Right lung (tissue), 2 donors: ENCODE measurements at regions not wholly inside any gene's neighbourhood (a gene's known extent, or its start where the extent isn't known, plus 50 kb on each side); places are given as distances from the start of the nearest gene placed in this dataset.
"Not testable (repeated sequence)": the region's sequence is repeated elsewhere in the genome, so short reads cannot be mapped to it uniquely, and the experiment has no call there.

Experiments
- DNase-seq, 2 donors: peaks; one replicate each; pipeline ENCODE4 v3.0.0-alpha.2; 2013

- DNase-seq: not testable (repeated sequence)
These were observed 454.3 kb upstream of the SLITRK6 start for GRCh38 chr13:86253497-86253896.

- not testable (repeated sequence) for DNase-seq
These were observed 456.6 kb upstream of the SLITRK6 start for GRCh38 chr13:86255820-86256219.

GRCh38 chr13:86269511-86269910 lies 470.3 kb upstream of the SLITRK6 start:
- DNase-seq: no peak

GRCh38 chr13:86282442-86282841 lies 483.2 kb upstream of the SLITRK6 start:
- no peak for DNase-seq

GRCh38 chr13:86283031-86283430 lies 483.8 kb upstream of the SLITRK6 start:
- no peak for DNase-seq

- no peak for DNase-seq
These were observed 499.5 kb upstream of the SLITRK6 start for GRCh38 chr13:86298725-86299124.

GRCh38 chr13:86299128-86299527 lies 499.9 kb upstream of the SLITRK6 start:
- no peak for DNase-seq

GRCh38 chr13:86309881-86310280 lies 510.7 kb upstream of the SLITRK6 start:
- no peak for DNase-seq

- DNase-seq: no peak
These were observed 514.2 kb upstream of the SLITRK6 start for GRCh38 chr13:86313421-86313820.

- DNase-seq: no peak
These were observed 519.2 kb upstream of the SLITRK6 start for GRCh38 chr13:86318450-86318849.

GRCh38 chr13:86324191-86324590 lies 525.0 kb upstream of the SLITRK6 start:
- DNase-seq: no peak

- DNase-seq: no peak
These were observed 556.1 kb upstream of the SLITRK6 start for GRCh38 chr13:86355301-86355700.

GRCh38 chr13:86357106-86357505 lies 557.9 kb upstream of the SLITRK6 start:
- peak; percentile 16 to 19 for DNase-seq

- not testable (repeated sequence) for DNase-seq
These were observed 564.5 kb upstream of the SLITRK6 start for GRCh38 chr13:86363749-86364148.

- DNase-seq: no peak
These were observed 569.7 kb upstream of the SLITRK6 start for GRCh38 chr13:86368924-86369323.

GRCh38 chr13:86377451-86377850 lies 578.2 kb upstream of the SLITRK6 start:
- DNase-seq: no peak

GRCh38 chr13:86378628-86379027 lies 579.4 kb upstream of the SLITRK6 start:
- DNase-seq: no peak

GRCh38 chr13:86383151-86383550 lies 583.9 kb upstream of the SLITRK6 start:
- no peak for DNase-seq

- DNase-seq: no peak
These were observed 584.3 kb upstream of the SLITRK6 start for GRCh38 chr13:86383561-86383960.

GRCh38 chr13:86397635-86398034 lies 598.4 kb upstream of the SLITRK6 start:
- DNase-seq: no peak

- DNase-seq: no peak
These were observed 600.4 kb upstream of the SLITRK6 start for GRCh38 chr13:86399572-86399971.

- DNase-seq: no peak
These were observed 603.3 kb upstream of the SLITRK6 start for GRCh38 chr13:86402500-86402899.

- DNase-seq: no peak
These were observed 604.0 kb upstream of the SLITRK6 start for GRCh38 chr13:86403181-86403580.

- DNase-seq: no peak
These were observed 610.4 kb upstream of the SLITRK6 start for GRCh38 chr13:86409466-86410241.
